HCT116 (cell line): ENCODE measurements at regions not wholly inside any gene's neighbourhood (a gene's known extent, or its start where the extent isn't known, plus 50 kb on each side); places are given as distances from the start of the nearest gene placed in this dataset.

Source experiments
- ATAC-seq: fragments of 200-7000 bp; cut with Tn5 transposase; 2 replicates; pipeline ENCODE4 v1.9.1; 2020; ENCODE audit warnings: mild to moderate bottlenecking, moderate library complexity
- BruUV-seq: library from RNA; stranded (reverse); fragments of 400-500 nt; replicated peaks from 2 replicates; lab custom pipeline; 2021; lab: Mats Ljungman, UMichigan
- CTCF ChIA-PET: fragments of 300-600 bp; sonication (Branson Sonifier 250); formaldehyde crosslinking; loops from one replicate; lab custom pipeline; 2021; ENCODE audit warnings: antibody characterized with exemption; lab: Charles Lee
- POLR2A ChIA-PET: fragments of 300-600, 350-600 bp; sonication (Branson Sonifier 250); formaldehyde crosslinking; loops from one replicate; lab custom pipeline; 2021; ENCODE audit warnings: antibody characterized with exemption; lab: Charles Lee
- RAD21 ChIA-PET, 2 experiments: fragments of 300-600 bp; sonication (Branson Sonifier 250); formaldehyde crosslinking; loops; one replicate each; lab custom pipeline; 2023; ENCODE audit warnings: low total read pairs in 2 of 2; ENCODE audit not compliant: uncharacterized antibody in 2 of 2, unreplicated experiment in 2 of 2, low non-redundant PET in 1 of 2; lab: Charles Lee
- DNase-seq: peaks from one replicate; pipeline ENCODE4 v3.0.0-alpha.2; 2010; ENCODE audit warnings: low read depth, low spot score
- H2AFZ ChIP-seq: fragments of 200-600 bp; shearing (Covaris generic), sonication (generic); 2 replicates; pipeline ENCODE4 v1.6.1; 2017; ENCODE audit warnings: low read depth, mixed run types, mixed read lengths, antibody characterized with exemption, low read length; ENCODE audit not compliant: poor library complexity, severe bottlenecking
- H3K27ac ChIP-seq: 2 replicates; pipeline ENCODE4 v1.5.1; 2012; ENCODE audit warnings: low read depth, low read length
- H3K27me3 ChIP-seq: fragments of 200-600 bp; sonication (generic); 2 replicates; pipeline ENCODE4 v1.6.1; 2016; ENCODE audit warnings: mixed run types, low read length, mixed read lengths; ENCODE audit not compliant: insufficient read depth
- H3K36me3 ChIP-seq, 2 experiments: fragments of 200-500 bp in 1 of 2; fragments of 200-600 bp in 1 of 2; sonication (Bioruptor generic) in 1 of 2; sonication (generic) in 1 of 2; 2 replicates each; pipeline versions ENCODE4 v1.5.1 to v1.6.1; 2014 to 2016; ENCODE audit warnings: low read length in 2 of 2, inconsistent platforms in 1 of 2, mixed read lengths in 1 of 2, mixed run types in 1 of 2; ENCODE audit not compliant: insufficient read depth in 2 of 2, control insufficient read depth in 1 of 2
- H3K4me1 ChIP-seq, 2 experiments: fragments of 200-600 bp in 1 of 2; sonication (generic) in 1 of 2; 2 replicates each; pipeline versions ENCODE4 v1.5.1 to v1.6.1; 2012 to 2017; ENCODE audit warnings: low read length in 2 of 2, inconsistent platforms in 1 of 2, mild to moderate bottlenecking in 1 of 2, mixed read lengths in 1 of 2, mixed run types in 1 of 2, moderate library complexity in 1 of 2; ENCODE audit not compliant: insufficient read depth in 2 of 2, control insufficient read depth in 1 of 2
- H3K4me2 ChIP-seq: fragments of 200-600 bp; sonication (generic); 2 replicates; pipeline ENCODE4 v1.6.1; 2017; ENCODE audit warnings: mixed run types, low read length, mixed read lengths
- H3K4me3 ChIP-seq, 2 experiments: fragments of 200-600 bp in 1 of 2; sonication (generic) in 1 of 2; replicated peaks in 1 of 2; 2 replicates each; pipeline ENCODE4 v1.5.1; 2011 to 2016; ENCODE audit warnings: low read length in 2 of 2, control low read depth in 1 of 2, low read depth in 1 of 2, mild to moderate bottlenecking in 1 of 2, mixed read lengths in 1 of 2, mixed run types in 1 of 2
- H3K79me2 ChIP-seq: fragments of 200-600 bp; sonication (generic); 2 replicates; pipeline ENCODE4 v1.6.1; 2017; ENCODE audit warnings: mild to moderate bottlenecking, mixed run types, low read length, moderate library complexity, mixed read lengths; ENCODE audit not compliant: insufficient read depth
- H3K9ac ChIP-seq: fragments of 200-600 bp; sonication (generic); 2 replicates; pipeline ENCODE4 v1.6.1; 2016; ENCODE audit warnings: low read length, mixed read lengths
- H3K9me2 ChIP-seq: fragments of 200-600 bp; sonication (generic), shearing (Covaris generic); 2 replicates; pipeline ENCODE4 v1.6.1; 2017; ENCODE audit warnings: mixed run types, mild to moderate bottlenecking, moderate library complexity; ENCODE audit not compliant: insufficient read depth
- H3K9me3 ChIP-seq, 2 experiments: fragments of 200-500 bp in 1 of 2; fragments of 200-600 bp in 1 of 2; sonication (Bioruptor generic) in 1 of 2; sonication (generic) in 1 of 2; 2 replicates each; pipeline ENCODE4 v1.6.1; 2014 to 2017; ENCODE audit warnings: low read length in 2 of 2, mixed read lengths in 2 of 2, inconsistent platforms in 1 of 2, low read depth in 1 of 2, mild to moderate bottlenecking in 1 of 2, mixed run types in 1 of 2, moderate library complexity in 1 of 2; ENCODE audit not compliant: control insufficient read depth in 1 of 2, insufficient read depth in 1 of 2
- H4K20me1 ChIP-seq: fragments of 200-600 bp; sonication (generic), shearing (Covaris generic); 2 replicates; pipeline ENCODE4 v1.6.1; 2017; ENCODE audit warnings: mixed run types, mild to moderate bottlenecking, moderate library complexity; ENCODE audit not compliant: insufficient read depth
- ATF3 ChIP-seq: IDR thresholded peaks from 2 replicates; pipeline ENCODE4 v1.6.1; 2012
- CBX3 ChIP-seq: IDR thresholded peaks from 2 replicates; pipeline ENCODE4 v1.6.1; 2012; ENCODE audit warnings: low read depth
- CEBPB ChIP-seq: IDR thresholded peaks from 2 replicates; pipeline ENCODE4 v1.6.1; 2012; ENCODE audit warnings: low read depth
- CTCF ChIP-seq, 3 experiments: fragments of 200-600 bp in 1 of 3; sonication (generic) in 1 of 3; IDR thresholded peaks in 2 of 3; conservative IDR thresholded peaks in 1 of 3; 2 replicates each; pipeline ENCODE4 v1.5.1; 2012 to 2017; ENCODE audit warnings: low read depth in 2 of 3, low read length in 2 of 3, antibody characterized with exemption in 1 of 3, borderline replicate concordance in 1 of 3, control low read depth in 1 of 3, mild to moderate bottlenecking in 1 of 3, mixed read lengths in 1 of 3, mixed run types in 1 of 3, moderate library complexity in 1 of 3; ENCODE audit not compliant: insufficient read depth in 1 of 3
- EGR1 ChIP-seq: IDR thresholded peaks from 2 replicates; pipeline ENCODE4 v1.6.1; 2012; ENCODE audit warnings: low read depth
- EZH2 ChIP-seq: fragments of 200-600 bp; sonication (generic); IDR thresholded peaks from 2 replicates; pipeline ENCODE4 v1.6.1; 2017; ENCODE audit warnings: antibody characterized with exemption, mixed run types
- EZH2phosphoT487 ChIP-seq: fragments of 200-600 bp; IDR thresholded peaks from 2 replicates; pipeline ENCODE4 v1.6.1; 2018; ENCODE audit warnings: antibody characterized with exemption, borderline replicate concordance
- MAX ChIP-seq: IDR thresholded peaks from 2 replicates; pipeline ENCODE4 v1.6.1; 2012
- POLR2A ChIP-seq: IDR thresholded peaks from 2 replicates; pipeline ENCODE4 v1.7.0; 2011; ENCODE audit warnings: borderline replicate concordance; ENCODE audit not compliant: insufficient read depth, insufficient read length; ENCODE audit errors: extremely low read depth
- POLR2AphosphoS5 ChIP-seq: IDR thresholded peaks from 2 replicates; pipeline ENCODE4 v1.6.1; 2011; ENCODE audit warnings: mild to moderate bottlenecking, low read depth, low read length, moderate library complexity
- RAD21 ChIP-seq: IDR thresholded peaks from 2 replicates; pipeline ENCODE4 v1.6.1; 2012; ENCODE audit warnings: low read depth, mild to moderate bottlenecking
- SIN3A ChIP-seq: IDR thresholded peaks from 2 replicates; pipeline ENCODE4 v1.6.1; 2012; ENCODE audit warnings: low read depth
- SP1 ChIP-seq: IDR thresholded peaks from 2 replicates; pipeline ENCODE4 v1.6.1; 2012; ENCODE audit warnings: low read depth
- TCF7L2 ChIP-seq: IDR thresholded peaks from 2 replicates; pipeline ENCODE4 v1.7.0; 2011; ENCODE audit warnings: borderline replicate concordance, inconsistent platforms; ENCODE audit not compliant: insufficient read depth, insufficient read length; ENCODE audit errors: extremely low read depth
- YY1 ChIP-seq: IDR thresholded peaks from 2 replicates; pipeline ENCODE4 v1.6.1; 2011; ENCODE audit warnings: low read length, low read depth, moderate library complexity, mild to moderate bottlenecking; ENCODE audit not compliant: insufficient replicate concordance; ENCODE audit errors: extremely low read depth
- ZBTB33 ChIP-seq: IDR thresholded peaks from 2 replicates; pipeline ENCODE4 v1.6.1; 2011; ENCODE audit warnings: mild to moderate bottlenecking, low read length, moderate library complexity; ENCODE audit not compliant: insufficient replicate concordance; ENCODE audit errors: extremely low read depth
- ZFX ChIP-seq: fragments of 450-650 bp; IDR thresholded peaks from 2 replicates; pipeline ENCODE4 v1.6.1; 2017
- ZNF274 ChIP-seq: fragments of 200-500 bp; sonication (Bioruptor generic); IDR thresholded peaks from 2 replicates; pipeline ENCODE4 v1.6.1; 2014; ENCODE audit warnings: mild to moderate bottlenecking, low read depth, low read length, inconsistent platforms
- intact Hi-C: fragments of 100-400 bp; cut with micrococcal nuclease; formaldehyde crosslinking; loops from 2 replicates; pipeline ENCODE4 v1.10.0; 2022

- Histone ChIP-seq H3K4me1 (no peaks in the 10 kb centered on the region), H3K27ac (no peak overlapping the region), H3K27me3 (no peaks in the 10 kb centered on the region), H3K9me2 (no peaks in the 10 kb centered on the region), H3K4me2 (no peak overlapping the region), H3K4me3 (no peak overlapping the region), H2AFZ (no peak overlapping the region), H3K36me3 (no peaks in the 10 kb centered on the region), H3K9ac (no peak overlapping the region), H3K79me2 (no peaks in the 10 kb centered on the region), H4K20me1 (no peaks in the 10 kb centered on the region), H3K9me3 (no peaks in the 10 kb centered on the region)
- CTCF ChIA-PET: no interaction called here
- TF ChIP-seq POLR2AphosphoS5: no peak
- TF ChIP-seq EZH2: no peak
- no peak for TF ChIP-seq SP1
- no peak for TF ChIP-seq CEBPB
- no peak for TF ChIP-seq MAX
- TF ChIP-seq CTCF (IDR thresholded peaks at IDR 0.05 in 2 of 3, conservative IDR thresholded peaks at IDR 0.05 in 1 of 3; ENCODE audit: borderline replicate concordance in 1 of 3, insufficient read depth in 1 of 3, low read depth in 2 of 3, low read length in 2 of 3): no peak
- no peak for TF ChIP-seq YY1
- no peak for TF ChIP-seq EZH2phosphoT487
- TF ChIP-seq ZFX: no peak
- TF ChIP-seq ATF3: no peak
- no peak for TF ChIP-seq POLR2A
- TF ChIP-seq CBX3: no peak
- TF ChIP-seq SIN3A: no peak
- no peak for TF ChIP-seq TCF7L2
- TF ChIP-seq ZBTB33: no peak
- no peak for TF ChIP-seq ZNF274
- TF ChIP-seq RAD21: no peak
- no peak for TF ChIP-seq EGR1
- POLR2A ChIA-PET: no interaction called here
- intact Hi-C loops: no loop called here
- DNase-seq (no peak), ATAC-seq (no peak)
- BruUV-seq: no TSS peak
- RAD21 ChIA-PET: no interaction called here
Measured at GRCh38 chr1:198846556-198846955, 207.7 kb downstream of the PTPRC start.
